HEK293T (cell line): ENCODE measurements at regions not wholly inside any gene's neighbourhood (a gene's known extent, or its start where the extent isn't known, plus 50 kb on each side); places are given as distances from the start of the nearest gene placed in this dataset.
"Not testable (repeated sequence)": the region's sequence is repeated elsewhere in the genome, so short reads cannot be mapped to it uniquely, and the experiment has no call there.

Source experiments
- ARNT ChIP-seq: fragments of 450-650 bp; IDR thresholded peaks from 2 replicates; pipeline ENCODE4 v1.6.1; 2017; ENCODE audit warnings: mild to moderate bottlenecking
- BHLHE40 ChIP-seq: fragments of 450-650 bp; IDR thresholded peaks from 2 replicates; pipeline ENCODE4 v1.6.1; 2016; ENCODE audit warnings: mild to moderate bottlenecking, moderate library complexity, borderline replicate concordance
- ELF4 ChIP-seq: fragments of 450-650 bp; IDR thresholded peaks from 2 replicates; pipeline ENCODE4 v1.6.1; 2017; ENCODE audit warnings: antibody characterized with exemption
- FOXA1 ChIP-seq: fragments of 450-650 bp; IDR thresholded peaks from 2 replicates; pipeline ENCODE4 v1.6.1; 2016; ENCODE audit warnings: mild to moderate bottlenecking
- FOXK2 ChIP-seq: fragments of 450-650 bp; IDR thresholded peaks from 2 replicates; pipeline ENCODE4 v1.6.1; 2016; ENCODE audit warnings: mild to moderate bottlenecking
- FOXM1 ChIP-seq: fragments of 450-650 bp; IDR thresholded peaks from 2 replicates; pipeline ENCODE4 v1.6.1; 2017; ENCODE audit warnings: mild to moderate bottlenecking, borderline replicate concordance
- HDGF ChIP-seq: fragments of 450-650 bp; IDR thresholded peaks from 2 replicates; pipeline ENCODE4 v1.6.1; 2017; ENCODE audit warnings: antibody characterized with exemption, borderline replicate concordance
- L3MBTL2 ChIP-seq: fragments of 450-650 bp; conservative IDR thresholded peaks from 2 replicates; pipeline ENCODE4 v1.6.1; 2016; ENCODE audit warnings: mild to moderate bottlenecking
- NFRKB ChIP-seq: fragments of 450-650 bp; IDR thresholded peaks from 2 replicates; pipeline ENCODE4 v1.6.1; 2016; ENCODE audit warnings: mild to moderate bottlenecking, moderate library complexity
- PKNOX1 ChIP-seq: fragments of 450-650 bp; IDR thresholded peaks from 2 replicates; pipeline ENCODE4 v1.6.1; 2016
- SP1 ChIP-seq: fragments of 450-650 bp; IDR thresholded peaks from 2 replicates; pipeline ENCODE4 v1.6.1; 2017
- SUZ12 ChIP-seq: fragments of 450-650 bp; IDR thresholded peaks from 2 replicates; pipeline ENCODE4 v1.6.1; 2016; ENCODE audit warnings: mild to moderate bottlenecking
- ZNF384 ChIP-seq: fragments of 450-650 bp; IDR thresholded peaks from 2 replicates; pipeline ENCODE4 v1.6.1; 2016

GRCh38 chr14:105729825-105730368, 203.5 kb downstream of the TMEM121 start:
- TF ChIP-seq PKNOX1, L3MBTL2, ELF4, ARNT, FOXK2, BHLHE40, SP1, ZNF384, FOXA1, FOXM1, SUZ12, HDGF, NFRKB: not testable (repeated sequence)
